Skeletal muscle tissue (tissue), 3 donors: ENCODE measurements at regions not wholly inside any gene's neighbourhood (a gene's known extent, or its start where the extent isn't known, plus 50 kb on each side); places are given as distances from the start of the nearest gene placed in this dataset.
"Not testable (repeated sequence)": the region's sequence is repeated elsewhere in the genome, so short reads cannot be mapped to it uniquely, and the experiment has no call there.

Source experiments
- H3K27ac ChIP-seq: one replicate; pipeline ENCODE4 v1.7.0; 2013; ENCODE audit warnings: mild to moderate bottlenecking, low read depth, low read length, inconsistent platforms
- H3K27me3 ChIP-seq, 3 donors: one replicate each; pipeline ENCODE4 v1.7.0; 2013; ENCODE audit warnings: low read length in 3 of 3; ENCODE audit not compliant: control insufficient read depth in 3 of 3, insufficient read depth in 3 of 3
- H3K36me3 ChIP-seq, 3 donors: one replicate each; pipeline ENCODE4 v1.7.0; 2013; ENCODE audit warnings: low read length in 3 of 3; ENCODE audit not compliant: control insufficient read depth in 3 of 3, insufficient read depth in 3 of 3
- H3K4me1 ChIP-seq, 3 donors: one replicate each; pipeline ENCODE4 v1.7.0; 2013; ENCODE audit warnings: low read length in 3 of 3, mild to moderate bottlenecking in 3 of 3; ENCODE audit not compliant: control insufficient read depth in 3 of 3, insufficient read depth in 3 of 3
- H3K4me3 ChIP-seq, 3 donors: one replicate each; pipeline ENCODE4 v1.7.0; 2013; ENCODE audit warnings: low read length in 3 of 3
- H3K9ac ChIP-seq, 3 donors: one replicate each; pipeline ENCODE4 v1.7.0; 2013; ENCODE audit warnings: low read length in 3 of 3, mild to moderate bottlenecking in 3 of 3, moderate library complexity in 2 of 3, low read depth in 1 of 3
- H3K9me3 ChIP-seq, 3 donors: one replicate each; pipeline ENCODE4 v1.7.0; 2013; ENCODE audit warnings: low read length in 3 of 3; ENCODE audit not compliant: control insufficient read depth in 3 of 3
- donor health status: Osteomylitis.

DNA sequence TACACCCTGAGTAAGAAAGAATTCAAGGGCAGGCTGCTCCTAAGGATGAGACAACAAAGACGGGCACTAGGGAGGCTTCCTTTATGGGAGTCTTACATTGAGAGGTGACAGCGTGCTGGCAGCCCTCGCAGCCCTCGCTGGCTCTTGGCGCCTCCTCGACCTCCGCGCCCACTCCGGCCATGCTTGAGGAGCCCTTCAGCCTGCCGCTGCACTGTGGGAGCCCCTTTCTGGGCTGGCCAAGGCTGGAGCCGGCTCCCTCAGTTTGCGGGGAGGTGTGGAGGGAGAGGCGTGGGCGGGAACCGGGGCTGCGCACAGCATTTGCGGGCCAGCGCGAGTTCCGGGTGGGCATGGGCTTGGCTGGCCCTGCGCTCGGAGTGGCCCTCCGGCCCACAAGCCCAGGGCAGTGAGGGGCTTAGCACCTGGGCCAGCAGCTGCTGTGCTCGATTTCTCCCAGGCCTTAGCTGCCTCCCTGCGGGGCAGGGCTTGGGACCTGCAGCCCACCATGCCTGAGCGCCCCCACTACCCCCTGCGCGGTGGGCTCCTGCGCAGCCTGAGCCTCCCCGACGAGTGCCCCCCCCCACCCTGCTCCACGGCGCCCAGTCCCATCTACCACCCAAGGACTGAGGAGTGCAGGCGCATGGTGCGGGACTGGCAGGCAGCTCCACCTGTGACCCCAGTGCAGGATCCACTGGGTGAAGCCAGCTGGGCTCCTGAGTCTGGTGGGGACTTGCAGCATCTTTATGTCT is 75.3 kb downstream of the BARX1 start:
- not testable (repeated sequence) for H3K9ac ChIP-seq, H3K4me3 ChIP-seq, H3K4me1 ChIP-seq, H3K36me3 ChIP-seq, H3K9me3 ChIP-seq, H3K27me3 ChIP-seq, H3K27ac ChIP-seq

DNA sequence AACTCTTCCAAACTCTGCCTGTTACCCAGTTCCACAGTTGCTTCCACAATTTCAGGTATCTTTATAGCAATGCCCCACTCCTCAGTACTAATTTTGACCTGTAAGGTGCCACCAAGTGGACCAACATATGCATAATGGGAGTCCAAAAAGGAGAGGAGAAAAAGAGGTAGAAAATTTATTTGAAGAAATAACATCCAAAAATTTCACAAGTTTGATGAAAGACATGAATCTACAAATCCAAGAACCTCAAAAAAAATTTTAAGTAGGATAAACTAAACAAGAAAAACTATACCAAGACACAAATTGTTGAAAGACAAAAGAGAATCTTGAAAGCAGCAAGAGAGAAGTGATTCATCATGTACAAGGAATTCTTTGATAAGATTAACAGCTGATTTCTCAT is 79.8 kb downstream of the BARX1 start:
- H3K4me3 ChIP-seq = no peak overlapping the region
- H3K36me3 ChIP-seq = no peaks in the 10 kb centered on the region
- no peak overlapping the region for H3K27ac ChIP-seq
- H3K9me3 ChIP-seq = peaks cover 5 to 9% (median 6%) of the 10 kb centered on the region in 3 donors
- no peak overlapping the region for H3K9ac ChIP-seq
- no peaks in the 10 kb centered on the region for H3K4me1 ChIP-seq
- peaks cover 0 to 4% (median 3%) of the 10 kb centered on the region in 3 donors for H3K27me3 ChIP-seq

DNA sequence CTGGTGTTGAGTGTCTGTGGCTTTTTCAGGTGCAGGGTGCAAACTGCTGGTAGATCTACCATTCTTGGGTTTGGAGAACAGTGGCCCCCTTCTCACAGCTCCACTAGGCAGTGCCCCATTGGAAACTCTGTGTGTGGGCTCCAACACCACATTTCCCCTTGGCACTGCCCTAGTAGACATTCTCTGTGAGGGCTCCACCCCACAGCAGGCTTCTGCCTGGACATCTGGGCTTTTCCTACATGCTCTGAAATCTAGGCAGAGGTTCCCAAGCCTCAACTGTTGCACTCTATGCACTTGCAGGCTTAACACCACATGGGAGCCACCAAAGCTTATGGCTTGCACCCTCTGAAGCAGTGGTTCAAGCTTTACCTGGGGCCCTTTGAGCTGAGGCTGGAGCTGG is 80.9 kb downstream of the BARX1 start:
- H3K9me3 ChIP-seq = peaks cover 5 to 9% (median 6%) of the 10 kb centered on the region in 3 donors

DNA sequence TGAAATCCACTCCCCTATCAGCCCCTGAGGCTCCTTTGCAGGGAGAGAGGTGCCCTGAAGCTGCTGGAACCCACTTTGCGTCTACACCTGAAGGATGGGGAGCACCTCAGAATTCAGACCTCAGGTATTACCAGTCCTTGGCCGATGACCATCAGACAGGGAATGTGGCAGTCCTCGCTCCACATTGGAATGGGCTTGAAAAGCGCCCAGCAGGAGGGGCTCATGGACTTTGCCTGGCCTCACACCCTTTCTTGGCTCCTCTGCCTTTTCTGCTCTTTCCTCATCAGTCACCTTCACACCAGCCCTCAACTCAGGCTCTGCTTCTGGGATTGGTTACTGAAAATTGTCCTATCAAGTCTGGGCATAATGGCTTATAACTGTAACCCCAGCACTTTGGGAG is 83.9 kb downstream of the BARX1 start:
- Histone ChIP-seq H3K27me3 (peaks cover 0 to 4% (median 3%) of the 10 kb centered on the region in 3 donors), H3K4me1 (no peaks in the 10 kb centered on the region), H3K9ac (no peak overlapping the region), H3K36me3 (no peaks in the 10 kb centered on the region), H3K4me3 (no peak overlapping the region), H3K27ac (no peak overlapping the region), H3K9me3 (peaks cover 5 to 7% (median 6%) of the 10 kb centered on the region in 3 donors)

More for the DNA sequence above, 80.9 kb downstream of the BARX1 start:
- Histone ChIP-seq H3K4me1 (no peaks in the 10 kb centered on the region), H3K36me3 (no peaks in the 10 kb centered on the region), H3K4me3 (peak overlapping the region in 1 of 3 donors; percentile 2), H3K27me3 (peaks cover 0 to 4% (median 3%) of the 10 kb centered on the region in 3 donors), H3K9ac (no peak overlapping the region), H3K27ac (no peak overlapping the region)

DNA sequence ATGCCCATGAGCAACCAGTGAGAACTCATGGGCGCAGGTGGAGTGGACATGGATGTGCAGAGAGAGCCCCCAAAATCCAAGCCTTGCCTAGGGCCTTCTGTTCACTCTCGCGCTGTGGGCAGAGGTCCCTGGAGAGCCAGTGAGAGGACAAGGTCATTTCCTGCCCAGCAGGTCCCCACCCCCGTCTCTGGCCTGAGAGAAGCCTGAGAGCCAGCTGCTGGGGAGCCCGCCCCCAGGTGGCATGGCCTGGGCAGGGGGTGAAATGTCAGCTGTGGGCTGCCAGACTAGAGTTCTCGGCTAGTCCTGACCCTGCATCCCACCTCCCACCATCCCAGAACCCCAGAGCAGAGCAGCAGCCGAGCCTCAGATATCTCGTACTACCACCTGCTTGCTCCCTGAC is 85.3 kb downstream of the BARX1 start:
- H3K9ac ChIP-seq = no peak overlapping the region
- peaks cover 5 to 7% (median 6%) of the 10 kb centered on the region in 3 donors for H3K9me3 ChIP-seq
- no peaks in the 10 kb centered on the region for H3K36me3 ChIP-seq
- H3K27me3 ChIP-seq = peaks cover 0 to 10% (median 4%) of the 10 kb centered on the region in 3 donors
- H3K27ac ChIP-seq = no peak overlapping the region
- no peak overlapping the region for H3K4me3 ChIP-seq
- no peaks in the 10 kb centered on the region for H3K4me1 ChIP-seq

DNA sequence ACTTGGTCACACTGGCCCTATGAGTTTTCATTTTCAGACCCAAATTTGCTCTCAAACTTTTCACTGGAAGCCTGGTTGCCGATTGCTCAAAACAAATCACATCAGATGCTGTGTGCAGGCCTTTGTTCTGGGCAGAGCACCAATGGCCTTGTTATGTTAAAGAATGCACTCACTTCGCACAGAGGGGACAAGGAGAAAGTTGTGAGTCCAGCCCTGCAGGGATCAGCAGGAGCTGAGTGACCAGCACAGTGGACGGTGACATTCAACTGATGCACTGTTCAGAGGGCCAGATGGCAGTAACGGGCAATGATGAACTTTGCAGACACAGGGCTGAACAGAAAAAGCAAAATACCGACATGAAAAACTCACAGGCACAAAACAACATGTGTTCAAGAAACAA is 86.1 kb downstream of the BARX1 start:
- H3K4me3 ChIP-seq = no peak overlapping the region
- H3K4me1 ChIP-seq = no peaks in the 10 kb centered on the region
- H3K9ac ChIP-seq = no peak overlapping the region
- peaks cover 0 to 11% (median 4%) of the 10 kb centered on the region in 3 donors for H3K27me3 ChIP-seq
- H3K9me3 ChIP-seq = peaks cover 0 to 4% (median 2%) of the 10 kb centered on the region in 3 donors
- H3K36me3 ChIP-seq = no peaks in the 10 kb centered on the region
- no peak overlapping the region for H3K27ac ChIP-seq

DNA sequence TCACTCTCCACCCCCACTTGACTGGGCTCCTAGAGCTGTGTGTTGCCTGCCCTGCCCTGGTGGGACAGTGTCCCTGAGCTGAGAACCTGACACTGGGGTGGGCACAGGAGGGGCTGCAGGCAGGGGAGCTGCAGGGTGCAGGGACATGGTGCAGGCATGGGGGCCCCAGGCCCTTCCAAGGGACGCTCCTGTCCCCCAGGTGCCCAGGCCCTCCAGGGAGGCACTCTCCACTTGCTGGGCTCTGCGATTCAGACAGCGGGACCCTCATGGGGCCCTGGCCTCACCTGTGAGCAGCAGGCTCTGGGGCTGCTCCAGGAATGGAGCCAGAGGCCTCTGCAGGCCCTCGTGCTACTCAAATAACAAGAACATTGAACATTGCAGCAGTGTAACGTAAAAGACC is 89.4 kb downstream of the BARX1 start:
- Histone ChIP-seq H3K27ac (no peak overlapping the region), H3K27me3 (peaks cover 15 to 25% (median 19%) of the 10 kb centered on the region in 3 donors)

DNA sequence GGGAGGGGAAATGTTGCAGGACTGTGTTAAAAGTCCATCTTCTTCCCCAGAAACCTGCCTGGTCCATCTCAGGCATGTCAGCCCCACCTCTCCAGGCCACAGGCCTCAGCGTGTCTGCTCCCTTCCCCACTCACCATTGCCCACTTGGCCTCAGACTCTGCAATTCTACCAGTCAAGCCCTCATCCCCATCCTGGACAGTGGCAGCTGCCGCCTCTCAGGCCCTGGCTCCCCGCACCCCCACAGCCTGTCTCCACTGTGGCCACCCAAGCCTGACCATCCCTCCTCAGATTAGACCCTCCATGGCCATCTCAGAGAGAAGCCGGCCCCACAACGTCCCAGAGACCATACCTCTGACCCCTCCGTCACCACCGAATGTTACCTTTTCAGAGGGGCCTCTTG is 89.9 kb downstream of the BARX1 start:
- Histone ChIP-seq H3K27me3 (peaks cover 20 to 29% (median 21%) of the 10 kb centered on the region in 3 donors), H3K4me3 (no peak overlapping the region), H3K36me3 (no peaks in the 10 kb centered on the region), H3K9ac (no peak overlapping the region), H3K4me1 (no peaks in the 10 kb centered on the region), H3K9me3 (no peaks in the 10 kb centered on the region), H3K27ac (no peak overlapping the region)

More for the DNA sequence above, 89.4 kb downstream of the BARX1 start:
- no peaks in the 10 kb centered on the region for H3K36me3 ChIP-seq
- no peak overlapping the region for H3K9ac ChIP-seq
- H3K4me1 ChIP-seq = no peaks in the 10 kb centered on the region
- H3K4me3 ChIP-seq = no peak overlapping the region
- no peaks in the 10 kb centered on the region for H3K9me3 ChIP-seq

DNA sequence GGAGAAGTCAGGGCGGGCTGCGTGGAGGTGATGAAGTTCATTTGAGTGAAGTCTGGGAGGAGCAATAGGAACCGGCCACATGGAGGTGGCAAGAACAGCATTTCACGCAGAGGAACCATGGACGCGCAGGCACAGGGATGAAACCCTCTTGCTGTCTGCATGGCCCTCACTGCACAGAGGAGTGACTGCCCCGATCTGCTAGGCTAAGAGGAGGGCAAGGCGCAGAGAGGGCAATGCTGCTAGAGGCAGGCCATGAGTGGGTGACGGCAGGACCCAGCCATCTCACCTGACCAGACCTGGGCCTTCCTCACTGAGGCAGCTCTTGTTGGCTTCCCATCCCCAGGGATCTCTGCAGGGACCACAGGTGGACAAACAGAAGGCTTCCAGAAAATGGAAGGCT is 90.3 kb downstream of the BARX1 start:
- no peak overlapping the region for H3K27ac ChIP-seq
- H3K36me3 ChIP-seq = no peaks in the 10 kb centered on the region
- peaks cover 24 to 33% (median 25%) of the 10 kb centered on the region in 3 donors for H3K27me3 ChIP-seq
- H3K4me1 ChIP-seq = no peaks in the 10 kb centered on the region
- H3K9me3 ChIP-seq = no peaks in the 10 kb centered on the region
- H3K4me3 ChIP-seq = no peak overlapping the region
- no peak overlapping the region for H3K9ac ChIP-seq

DNA sequence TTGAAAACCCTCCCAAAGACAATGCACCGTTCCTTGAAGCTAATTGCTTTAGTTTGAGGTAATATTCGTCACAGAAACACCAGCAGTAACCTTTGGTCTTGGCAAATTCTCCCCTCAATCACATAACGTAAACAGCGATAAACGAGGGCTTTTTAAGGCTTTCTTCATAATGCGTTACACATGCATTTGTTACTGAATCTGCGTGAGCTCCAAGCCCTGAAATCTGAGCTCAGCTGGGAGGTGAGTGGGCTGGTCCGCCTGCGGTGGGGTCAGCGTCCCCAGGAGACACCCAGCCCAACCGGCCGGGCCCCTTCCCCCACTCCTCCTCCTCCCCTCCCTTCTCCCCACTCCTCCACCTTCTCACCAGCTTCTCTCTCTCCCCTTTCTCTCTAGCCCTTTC is 91.1 kb downstream of the BARX1 start:
- Histone ChIP-seq H3K4me3 (no peak overlapping the region), H3K9ac (no peak overlapping the region), H3K36me3 (no peaks in the 10 kb centered on the region), H3K27me3 (peaks cover 31 to 41% (median 33%) of the 10 kb centered on the region in 3 donors), H3K9me3 (no peaks in the 10 kb centered on the region), H3K27ac (no peak overlapping the region), H3K4me1 (no peaks in the 10 kb centered on the region)
